ENCODE measurements at regions not wholly inside any gene's neighbourhood (a gene's known extent, or its start where the extent isn't known, plus 50 kb on each side); places are given as distances from the start of the nearest gene placed in this dataset.
"Not testable (repeated sequence)": the region's sequence is repeated elsewhere in the genome, so short reads cannot be mapped to it uniquely, and the experiment has no call there.

DNA sequence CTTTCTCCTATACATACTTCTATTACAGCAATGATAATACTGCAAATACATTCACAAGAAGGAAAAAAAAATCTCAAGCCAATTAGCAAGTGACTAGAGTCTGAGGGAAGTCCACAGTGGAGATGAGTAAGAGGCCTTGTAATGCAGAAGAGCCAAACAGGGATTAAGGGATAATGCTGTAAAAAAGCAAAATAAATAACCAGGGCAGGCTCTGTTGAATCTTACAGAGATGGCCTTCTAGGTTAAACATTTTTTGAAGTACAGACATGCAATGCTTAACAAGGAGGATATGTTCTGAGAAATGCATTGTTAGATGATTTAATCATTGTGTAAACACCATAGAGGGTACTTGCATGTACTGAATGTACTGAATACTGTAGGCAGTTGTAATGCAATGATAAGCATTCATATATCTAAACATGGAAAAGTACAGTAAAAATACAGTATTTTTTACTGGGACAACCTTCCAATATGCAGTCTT, 122.1 kb upstream of the RMDN2 start:
- no peak for DNase-seq (ENCODE audit: extremely low read depth in 1 of 2, low read depth in 1 of 2)

DNA sequence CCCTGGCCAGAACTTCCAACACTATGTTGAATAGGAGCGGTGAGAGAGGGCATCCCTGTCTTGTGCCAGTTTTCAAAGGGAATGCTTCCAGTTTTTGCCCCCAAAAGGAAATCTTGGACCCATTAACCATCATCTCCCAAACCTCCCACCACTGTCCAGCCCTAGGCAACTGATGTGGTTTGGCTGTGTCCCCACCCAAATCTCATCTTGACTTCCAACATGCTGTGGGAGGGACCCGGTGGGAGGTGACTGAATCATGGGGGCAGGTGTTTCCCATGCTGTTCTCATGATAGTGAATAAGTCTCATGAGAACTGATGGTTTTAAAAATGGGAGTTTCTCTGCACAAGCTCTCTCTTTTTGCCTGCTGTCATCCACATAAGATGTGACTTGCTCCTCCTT, 119.1 kb upstream of the RMDN2 start:
- not testable (repeated sequence) for DNase-seq (ENCODE audit: extremely low read depth in 1 of 2, low read depth in 1 of 2)

DNA sequence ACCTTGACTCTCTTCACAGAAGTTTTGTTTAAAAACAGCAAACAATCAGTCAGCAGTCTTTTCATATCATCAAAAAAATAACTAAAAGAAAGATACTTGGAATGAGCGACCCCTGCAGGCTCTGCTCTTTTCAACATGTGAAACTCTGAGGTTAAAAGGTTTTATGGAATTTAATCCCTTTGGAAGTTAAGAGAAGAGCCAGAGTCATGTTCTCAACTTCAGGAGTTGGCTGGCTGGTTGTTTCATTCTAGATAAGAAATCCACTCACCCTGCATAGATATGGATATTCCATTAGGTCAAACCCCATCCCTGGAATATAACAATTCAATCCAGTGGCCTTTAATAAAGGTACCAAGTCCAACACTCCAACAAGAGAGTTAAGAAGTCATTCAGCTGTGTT, 115.6 kb upstream of the RMDN2 start:
- DNase-seq (ENCODE audit: extremely low read depth in 1 of 2, low read depth in 1 of 2): no peak

DNA sequence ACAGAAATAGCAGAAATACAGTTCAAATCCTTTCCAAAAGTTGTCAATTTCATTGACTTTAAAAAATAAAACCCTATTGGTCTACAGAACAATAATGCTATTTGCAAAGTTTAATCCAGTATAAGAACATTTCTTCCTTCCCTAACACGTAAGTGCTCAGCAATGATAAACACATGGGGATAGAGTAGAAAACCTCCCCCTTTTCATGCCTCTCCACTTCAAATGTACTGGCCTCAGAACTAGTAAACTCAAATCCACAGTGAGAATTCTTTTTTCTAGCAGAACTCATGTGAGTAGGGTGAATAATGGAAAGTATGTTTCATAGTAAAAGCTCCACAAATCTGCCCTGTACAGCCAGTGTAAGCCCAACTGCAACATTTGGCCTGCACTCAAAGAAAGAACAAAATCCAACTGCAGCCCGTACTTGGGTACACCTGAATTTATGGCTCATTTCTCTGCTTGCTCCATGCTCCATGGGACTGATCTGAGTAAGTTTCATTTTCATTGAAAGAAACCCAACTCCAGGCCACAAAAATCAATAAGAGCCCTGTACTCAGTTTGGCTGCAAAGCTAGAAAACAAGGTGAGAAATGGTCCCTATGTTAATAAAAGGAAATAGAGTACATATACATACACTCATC, 115.0 kb upstream of the RMDN2 start:
- DNase-seq (ENCODE audit: extremely low read depth in 1 of 2, low read depth in 1 of 2): no peak

DNA sequence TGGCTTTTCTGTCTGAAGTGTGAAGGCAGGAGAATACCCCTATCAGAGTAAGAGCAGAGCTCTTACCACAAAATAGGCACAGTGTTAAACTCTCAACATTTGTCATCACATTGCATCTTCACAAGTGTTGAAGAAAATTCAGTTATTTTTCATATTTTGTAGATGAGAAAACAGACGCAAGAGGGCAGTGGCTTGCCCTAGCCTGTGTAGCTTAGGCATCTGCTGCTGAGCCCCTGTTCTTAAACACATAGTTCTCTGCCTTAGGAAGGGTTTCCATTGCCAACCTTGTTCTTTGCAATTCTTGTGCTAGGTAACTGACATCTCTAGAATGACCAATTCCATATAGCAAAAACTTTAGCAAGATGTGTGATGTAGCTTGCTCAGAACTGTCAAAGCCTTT, 112.7 kb upstream of the RMDN2 start:
- no peak for DNase-seq (ENCODE audit: extremely low read depth in 1 of 2, low read depth in 1 of 2)

DNA sequence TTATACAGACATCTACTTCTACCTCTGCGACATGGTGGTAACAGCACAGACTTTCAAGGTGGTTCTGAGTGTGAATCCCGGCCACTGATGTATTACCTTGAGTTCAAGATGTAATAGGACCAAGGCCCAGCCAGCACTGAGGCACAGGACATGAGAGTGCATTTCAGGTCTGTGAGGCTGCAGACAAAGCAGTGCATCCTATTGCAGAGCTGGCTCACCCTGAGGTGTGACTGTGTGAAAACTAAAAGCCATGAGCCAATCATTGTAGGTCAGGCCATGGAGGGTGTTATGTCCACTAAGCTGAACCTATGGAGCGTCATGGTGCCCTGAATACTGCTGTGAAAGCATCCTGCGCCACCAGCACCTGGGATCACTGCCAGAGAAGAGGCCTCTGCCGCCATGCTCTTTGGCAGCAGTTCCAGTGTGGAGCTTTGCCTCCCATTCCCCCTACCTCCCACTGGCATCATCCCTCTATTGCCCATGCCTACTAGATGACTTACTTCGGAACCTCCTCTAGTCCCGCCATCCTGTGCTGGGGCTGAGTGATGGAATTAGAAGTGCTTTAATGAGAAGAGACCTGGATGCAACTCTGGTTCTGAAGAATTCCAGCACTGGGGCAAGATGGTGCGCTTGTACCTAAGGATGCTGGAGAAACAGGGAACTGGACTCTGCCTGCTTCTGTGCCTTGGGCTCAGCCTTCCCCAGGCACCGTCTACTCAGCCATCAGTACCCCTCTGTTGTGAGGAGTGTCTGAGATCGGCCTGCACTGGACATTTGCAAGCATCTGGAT, 112.0 kb upstream of the RMDN2 start:
- no peak for DNase-seq (ENCODE audit: extremely low read depth in 1 of 2, low read depth in 1 of 2)

DNA sequence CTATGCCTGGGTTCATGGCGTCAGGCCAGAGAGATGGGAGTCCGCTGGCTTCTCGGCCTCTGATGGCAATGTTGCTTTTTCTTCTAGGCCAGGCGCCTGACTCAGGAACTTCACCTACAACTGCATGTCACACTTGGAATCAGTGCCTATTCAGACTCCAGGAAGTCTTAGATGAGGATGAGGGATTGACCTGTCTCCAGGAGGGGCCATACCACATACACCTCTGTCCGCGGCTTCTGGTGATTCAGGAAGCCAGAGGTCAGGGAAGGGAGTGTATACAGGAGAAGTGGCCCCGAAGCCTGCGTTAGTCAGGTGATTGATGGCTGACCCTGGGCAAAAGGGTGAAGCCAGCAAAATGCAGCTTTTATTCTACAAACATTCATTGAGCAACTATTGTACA, 109.1 kb upstream of the RMDN2 start:
- no peak for DNase-seq (ENCODE audit: extremely low read depth in 1 of 2, low read depth in 1 of 2)

DNA sequence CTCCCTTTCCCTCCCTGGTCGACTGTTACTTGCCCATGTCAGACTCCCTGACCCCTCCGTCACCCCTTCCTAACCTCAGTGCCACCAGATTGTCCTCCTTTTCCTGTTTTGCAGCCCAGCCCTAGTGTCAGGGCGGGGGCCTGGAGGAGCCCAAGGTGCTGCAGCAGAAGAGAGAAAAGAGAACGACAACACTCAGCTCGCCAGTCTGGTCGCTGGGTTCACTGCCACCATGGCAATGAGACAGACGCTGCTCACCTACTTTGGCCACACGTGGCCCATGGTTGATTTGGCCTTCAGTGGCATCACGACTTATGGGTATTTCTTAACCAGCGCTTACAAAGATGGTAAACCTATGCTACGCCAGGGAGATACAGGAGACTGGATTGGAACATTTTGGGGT, 108.4 kb upstream of the RMDN2 start:
- DNase-seq (ENCODE audit: extremely low read depth in 1 of 2, low read depth in 1 of 2): no peak

DNA sequence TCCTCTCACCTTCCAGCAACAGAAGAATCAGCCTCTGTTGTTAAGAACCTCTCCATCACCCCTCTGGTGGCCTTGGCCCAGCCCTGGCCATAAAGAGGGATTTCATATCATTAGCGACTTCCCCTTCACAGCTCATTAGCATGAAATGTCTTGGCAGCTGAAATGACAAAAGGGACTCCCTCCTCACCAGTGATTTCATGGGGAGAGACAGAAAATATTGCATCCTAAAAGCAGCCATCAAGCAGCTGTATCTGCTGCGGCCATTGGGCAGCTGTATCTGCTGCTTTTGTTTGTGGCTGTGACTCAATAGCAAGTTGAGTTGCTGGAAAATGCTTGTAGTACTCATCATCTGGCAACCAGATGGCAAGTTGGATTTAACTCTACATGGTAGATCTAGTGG, 105.9 kb upstream of the RMDN2 start:
- no peak for DNase-seq (ENCODE audit: extremely low read depth in 1 of 2, low read depth in 1 of 2)

DNA sequence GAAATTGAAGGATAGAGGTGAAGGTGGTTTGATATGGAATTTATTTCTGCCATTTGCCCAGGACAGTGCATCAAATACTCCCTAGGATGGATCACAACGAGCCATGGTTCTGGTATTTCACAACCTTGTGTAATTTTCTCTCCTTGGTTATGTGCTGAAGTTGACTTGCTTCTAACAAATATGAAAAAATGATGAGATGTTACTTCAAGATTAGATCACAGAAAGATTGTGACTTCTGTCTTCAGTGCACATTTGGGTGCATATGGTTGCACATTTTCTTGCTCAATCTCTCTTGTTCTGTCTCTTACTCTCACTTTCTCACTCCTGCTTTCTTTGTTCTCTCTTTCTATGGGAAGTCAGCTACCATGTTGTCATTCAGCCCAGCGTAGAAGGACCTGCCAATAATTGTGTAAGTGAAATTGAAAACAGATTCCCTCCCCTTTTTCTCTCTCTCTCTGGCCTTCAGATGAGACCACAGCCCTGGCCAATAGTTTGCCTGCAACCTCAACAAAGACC, 104.6 kb upstream of the RMDN2 start:
- DNase-seq (ENCODE audit: extremely low read depth in 1 of 2, low read depth in 1 of 2): no peak

DNA sequence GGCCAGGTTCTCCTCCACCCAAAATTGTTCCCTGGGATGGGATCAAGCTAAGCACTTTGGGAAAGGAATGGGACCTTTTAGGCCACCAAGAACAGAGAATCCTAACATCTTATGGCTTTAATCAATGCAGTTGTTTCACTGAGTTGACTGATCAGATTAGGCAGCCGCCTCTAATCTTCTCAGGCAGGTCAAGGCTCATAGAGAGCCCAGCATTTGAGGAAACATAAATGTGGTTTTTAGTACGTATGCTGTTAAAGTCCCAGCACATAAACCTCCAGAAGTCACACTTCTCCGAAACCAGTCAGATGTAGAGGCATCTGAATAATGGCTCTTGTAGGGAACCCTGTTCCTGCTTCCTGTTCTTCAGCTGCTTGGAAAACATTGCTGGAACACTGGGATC, 99.5 kb upstream of the RMDN2 start:
- no peak for DNase-seq (ENCODE audit: extremely low read depth in 1 of 2, low read depth in 1 of 2)

DNA sequence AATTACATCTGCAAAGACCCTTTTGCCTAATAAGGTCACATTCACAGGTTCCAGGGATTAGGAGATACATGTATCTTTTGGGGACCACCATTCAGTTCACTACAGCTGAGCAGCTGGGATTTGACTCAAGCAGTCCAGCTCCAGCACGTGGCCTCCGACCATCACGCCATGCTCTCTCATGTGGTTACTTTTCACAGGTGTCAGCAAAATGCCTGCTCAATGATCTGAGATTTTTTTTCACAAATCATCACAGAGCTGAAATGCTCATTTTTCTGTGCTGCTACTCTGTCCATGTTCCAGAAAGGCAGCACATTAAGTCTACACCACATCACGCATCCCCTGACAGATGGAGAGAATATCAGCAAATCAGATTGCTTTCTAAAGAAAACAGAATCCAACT, 98.5 kb upstream of the RMDN2 start:
- no peak for DNase-seq (ENCODE audit: extremely low read depth in 1 of 2, low read depth in 1 of 2)

DNA sequence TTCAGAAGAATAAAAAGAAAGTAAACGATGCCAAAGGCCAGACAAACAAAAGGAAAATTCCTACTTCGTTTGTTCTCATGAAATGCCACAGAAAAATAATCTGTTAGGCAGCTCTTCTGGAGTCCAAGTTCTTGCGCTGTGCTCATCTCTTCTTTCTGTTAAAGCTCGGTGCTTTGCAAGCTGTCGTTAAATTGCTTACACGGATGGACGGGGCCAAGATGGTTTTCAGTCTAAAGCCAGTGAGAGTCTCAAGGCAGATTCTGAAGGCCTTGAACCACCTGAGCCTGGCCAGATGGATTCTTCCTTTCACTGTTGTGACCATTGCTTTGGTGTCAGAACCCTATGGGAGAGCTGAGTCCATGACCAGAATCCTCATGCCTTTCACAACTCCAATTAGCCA, 97.6 kb upstream of the RMDN2 start:
- DNase-seq (ENCODE audit: extremely low read depth in 1 of 2, low read depth in 1 of 2): no peak

DNA sequence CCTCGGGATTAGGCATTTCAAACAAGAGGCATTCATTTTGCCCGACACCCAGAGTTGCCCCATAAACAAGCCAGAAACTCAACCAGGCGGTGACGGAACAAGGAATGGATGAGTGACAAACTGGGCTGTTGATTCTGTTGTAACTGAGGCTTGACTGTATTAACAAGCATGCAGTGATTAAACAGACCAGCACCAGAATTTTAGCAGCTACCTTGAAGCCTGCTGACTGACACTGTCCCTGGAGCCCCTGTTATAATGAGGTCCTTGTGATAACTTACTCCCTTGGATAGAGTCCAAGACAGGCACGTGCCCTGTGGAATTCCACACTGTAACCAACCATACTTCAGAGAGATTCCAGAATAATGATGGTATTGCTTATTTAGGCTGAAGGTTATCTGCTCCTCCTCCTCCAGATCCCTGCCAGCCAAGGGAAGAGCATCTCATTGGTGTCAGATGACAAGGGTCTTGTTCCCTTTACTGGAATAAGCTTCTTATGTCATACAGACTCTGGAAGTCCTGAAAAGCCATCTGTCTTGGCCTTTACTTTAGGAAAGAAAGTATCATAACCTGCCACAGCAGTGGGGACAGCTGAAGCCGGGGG, 97.1 kb upstream of the RMDN2 start:
- no peak for DNase-seq (ENCODE audit: extremely low read depth in 1 of 2, low read depth in 1 of 2)

DNA sequence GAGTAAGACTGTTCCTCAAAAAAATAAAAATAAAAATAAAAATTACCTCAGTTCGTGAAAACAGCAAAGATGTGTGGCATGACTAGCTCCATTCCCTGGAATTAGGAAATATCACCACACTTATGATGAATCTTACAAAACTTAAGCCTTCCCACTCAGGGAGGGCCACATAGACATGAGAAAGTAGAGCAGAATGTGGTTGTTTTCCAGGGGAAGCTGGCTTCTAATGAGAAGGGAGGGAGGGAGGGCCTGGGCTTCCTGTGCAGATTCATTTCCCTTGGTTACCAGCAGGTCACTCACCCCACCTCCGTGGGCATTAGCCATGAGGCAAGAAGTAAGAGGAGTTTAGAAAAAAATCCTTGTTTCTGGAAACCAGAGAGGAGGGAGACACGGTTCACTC, 95.9 kb upstream of the RMDN2 start:
- DNase-seq (ENCODE audit: extremely low read depth in 1 of 2, low read depth in 1 of 2): no peak

DNA sequence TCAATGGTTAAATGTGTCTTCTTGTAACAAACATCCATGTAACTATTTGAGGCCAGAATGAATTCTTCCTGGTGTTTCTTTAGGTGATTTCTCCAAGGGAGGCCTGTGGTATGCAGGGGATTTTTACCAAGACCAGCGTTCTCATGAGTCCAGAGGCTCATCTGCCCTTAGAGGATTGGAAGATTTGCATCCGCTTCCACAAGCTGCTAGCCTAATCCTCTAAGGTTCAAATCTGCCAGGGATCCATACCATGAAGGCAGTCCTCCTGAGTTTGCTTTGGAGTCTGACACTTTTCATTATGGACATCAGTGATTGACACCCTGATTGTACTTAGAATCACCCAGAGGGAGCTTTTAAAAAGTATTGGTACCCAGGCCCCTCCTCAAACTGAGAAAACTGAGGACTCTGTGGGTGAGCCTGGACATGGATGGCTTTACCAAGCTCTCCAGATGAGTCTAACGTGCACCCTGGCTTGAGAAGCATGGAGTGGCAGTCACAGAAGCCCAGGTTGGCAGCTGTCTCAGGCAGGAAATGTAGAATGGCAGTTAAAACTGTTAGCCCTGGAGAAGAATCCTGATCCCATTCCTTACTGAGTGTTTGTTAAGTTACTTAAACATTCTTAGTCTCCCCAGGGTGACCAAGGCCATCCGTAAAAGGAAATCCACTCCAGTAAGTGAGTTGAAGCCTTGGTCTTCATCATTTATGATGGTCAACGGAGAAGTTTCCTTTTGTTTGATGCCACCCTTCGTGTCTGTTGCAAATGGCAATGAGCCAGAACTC, 95.3 kb upstream of the RMDN2 start:
- no peak for DNase-seq (ENCODE audit: extremely low read depth in 1 of 2, low read depth in 1 of 2)

DNA sequence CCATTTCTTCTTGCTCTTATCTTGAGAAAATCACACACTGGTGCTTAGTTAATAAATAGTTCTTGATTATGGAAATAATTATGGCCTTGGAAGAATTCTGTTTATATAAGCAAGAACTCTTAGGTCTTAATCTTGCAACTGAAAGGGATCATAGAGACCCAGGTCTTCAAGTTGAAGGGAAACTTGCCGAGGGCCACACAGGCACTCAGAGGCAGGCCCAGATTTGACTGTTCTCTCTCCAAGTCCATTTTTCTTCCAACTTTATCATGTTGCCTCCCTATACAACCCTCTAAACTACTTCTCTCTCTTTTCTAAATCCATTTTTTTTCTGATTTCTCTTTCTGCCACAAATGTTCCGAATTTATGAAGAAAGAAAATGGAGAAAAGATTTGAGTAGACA, 94.5 kb upstream of the RMDN2 start:
- no peak for DNase-seq (ENCODE audit: extremely low read depth in 1 of 2, low read depth in 1 of 2)

DNA sequence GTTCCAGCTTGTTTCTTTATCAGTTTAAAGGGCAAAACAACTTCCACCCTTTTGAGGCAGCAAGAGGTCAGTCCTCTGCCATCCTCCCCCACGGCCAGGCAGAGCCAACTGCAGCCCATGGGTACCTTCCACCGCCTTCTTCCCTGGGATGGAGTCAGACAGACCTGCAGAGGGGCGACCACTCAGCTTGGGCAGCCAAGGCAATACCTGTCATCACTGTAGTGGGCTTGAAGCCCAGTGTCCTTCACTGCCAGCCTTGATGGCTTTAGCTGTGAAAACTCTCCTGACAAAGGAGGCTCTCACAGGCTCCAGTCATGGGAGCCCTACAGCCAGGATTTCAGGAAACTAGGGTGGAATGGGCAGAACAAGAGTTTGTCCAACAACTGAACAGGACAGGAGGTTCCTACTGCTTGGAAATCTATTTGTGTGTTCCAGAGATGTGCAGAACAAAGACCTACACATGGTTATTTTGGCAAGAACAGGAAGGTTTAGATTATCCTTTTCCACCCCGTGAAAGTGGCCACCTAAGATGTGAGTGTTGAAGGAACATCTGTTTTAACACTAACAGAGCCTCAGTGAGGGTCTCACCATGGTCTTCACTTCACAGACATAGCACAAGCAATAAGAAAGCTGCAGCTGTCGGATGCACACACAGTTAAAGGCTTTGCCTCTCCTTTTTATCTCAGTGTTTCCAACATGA, 93.9 kb upstream of the RMDN2 start:
- DNase-seq (ENCODE audit: extremely low read depth in 1 of 2, low read depth in 1 of 2): no peak

DNA sequence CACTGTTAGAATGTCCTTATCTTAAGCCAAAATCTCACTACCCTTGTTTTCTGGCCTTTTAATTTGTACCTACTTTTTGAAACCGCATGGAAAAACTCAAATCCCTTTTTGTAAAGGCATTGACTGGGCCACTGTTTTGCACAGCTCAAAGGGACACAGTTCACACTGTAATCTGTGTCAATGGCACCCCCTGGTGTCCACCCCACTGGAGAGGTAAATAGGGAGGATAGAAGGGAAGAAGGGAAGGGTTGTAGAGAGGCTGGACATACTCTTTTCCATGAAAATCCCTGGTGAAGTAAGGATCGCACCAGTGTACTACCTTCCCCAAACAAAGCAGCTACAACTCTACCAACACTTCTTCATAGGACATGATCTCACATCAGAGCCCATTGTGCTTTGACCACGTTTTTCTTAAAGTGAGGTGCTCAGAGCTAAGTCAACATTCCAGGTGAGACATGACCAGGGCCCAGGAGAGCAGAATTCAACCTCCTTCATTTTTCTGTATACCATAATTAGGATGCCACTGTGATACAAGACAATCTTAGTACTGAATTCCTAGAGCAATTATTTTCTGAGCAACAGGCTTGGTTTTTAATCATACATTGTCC, 92.4 kb upstream of the RMDN2 start:
- peak; percentile 32 to 71 for DNase-seq (ENCODE audit: extremely low read depth in 1 of 2, low read depth in 1 of 2)

DNA sequence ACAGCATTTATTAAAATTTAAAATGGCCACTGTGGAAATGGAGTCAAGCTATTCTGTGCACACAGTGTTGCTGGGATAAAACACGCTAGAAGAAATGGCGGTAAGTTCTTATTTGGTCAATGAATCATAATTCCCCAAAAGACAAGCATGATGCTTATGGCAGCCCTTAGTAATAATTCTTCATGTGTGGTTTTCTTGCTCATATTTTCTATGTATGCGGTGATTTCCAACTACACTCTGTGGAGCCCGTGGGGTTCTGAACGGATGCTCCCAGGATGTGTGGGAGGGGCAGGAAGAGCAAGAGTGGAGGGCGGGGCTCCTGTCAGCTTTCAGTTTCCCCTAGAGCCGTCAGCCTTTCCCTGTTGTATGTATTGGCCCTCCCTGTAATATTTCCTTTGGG, 91.7 kb upstream of the RMDN2 start:
- peak in 1 of 2 donors; percentile 39 for DNase-seq (ENCODE audit: extremely low read depth in 1 of 2, low read depth in 1 of 2)
